K562 (cell line): ENCODE measurements at regions not wholly inside any gene's neighbourhood (a gene's known extent, or its start where the extent isn't known, plus 50 kb on each side); places are given as distances from the start of the nearest gene placed in this dataset.

ENCODE experiments used
- AFF4 ChIP-seq: sonication (generic); formaldehyde crosslinking; IDR thresholded peaks from 2 replicates; pipeline ENCODE4 v1.8.0; 2023; ENCODE audit warnings: mild to moderate bottlenecking, missing genetic modification reagents
- ATF3 ChIP-seq, 2 experiments: fragments of 450-650 bp in 1 of 2; sonication (generic) in 1 of 2; formaldehyde crosslinking in 1 of 2; IDR thresholded peaks in 1 of 2; conservative IDR thresholded peaks in 1 of 2; 2 replicates each; pipeline versions ENCODE4 v1.6.1 to v1.8.1; 2016 to 2023; ENCODE audit warnings: mild to moderate bottlenecking in 2 of 2, moderate library complexity in 2 of 2, inconsistent platforms in 1 of 2, missing genetic modification reagents in 1 of 2
- BHLHE40 ChIP-seq: IDR thresholded peaks from 2 replicates; pipeline ENCODE4 v1.6.1; 2011; ENCODE audit warnings: low read length, improper control_type of control experiment
- BRD4 ChIP-seq: fragments of 200-600 bp; sonication (generic); IDR thresholded peaks from 2 replicates; pipeline ENCODE4 v1.6.1; 2017; ENCODE audit warnings: inconsistent platforms
- CREB3 ChIP-seq: fragments of 450-650 bp; conservative IDR thresholded peaks from 2 replicates; pipeline ENCODE4 v1.6.1; 2016; ENCODE audit warnings: missing genetic modification characterization, low read depth, mild to moderate bottlenecking, missing compliant biosample characterization, moderate library complexity
- CTBP1 ChIP-seq: fragments of 450-650 bp; IDR thresholded peaks from 2 replicates; pipeline ENCODE4 v1.6.1; 2016; ENCODE audit warnings: borderline replicate concordance
- FOXP1 ChIP-seq: sonication (generic); formaldehyde crosslinking; IDR thresholded peaks from 2 replicates; pipeline ENCODE4 v1.8.0; 2022; ENCODE audit warnings: mild to moderate bottlenecking, missing genetic modification reagents
- MBD1 ChIP-seq: fragments of 250-450 bp; sonication (Bioruptor Pico); IDR thresholded peaks from 2 replicates; pipeline ENCODE4 v1.8.0; 2022; ENCODE audit warnings: inconsistent platforms
- MYC ChIP-seq, 2 experiments: fragments of 250-450 bp in 1 of 2; sonication (Bioruptor Pico) in 1 of 2; IDR thresholded peaks; 2 replicates each; pipeline versions ENCODE4 v1.5.1 to v1.6.1; 2012 to 2021; ENCODE audit warnings: low read depth in 2 of 2, borderline replicate concordance in 1 of 2, improper control_type of control experiment in 1 of 2, low read length in 1 of 2, mild to moderate bottlenecking in 1 of 2, moderate library complexity in 1 of 2
- NEUROD1 ChIP-seq: fragments of 150-350 bp; IDR thresholded peaks from 2 replicates; pipeline ENCODE4 v1.6.1; 2014; ENCODE audit warnings: borderline replicate concordance, low read length, low read depth; ENCODE audit not compliant: partially characterized antibody
- NR0B1 ChIP-seq: fragments of 450-650 bp; IDR thresholded peaks from one replicate; pipeline ENCODE4 v1.6.1; 2018; ENCODE audit warnings: mild to moderate bottlenecking, moderate library complexity; ENCODE audit not compliant: partially characterized antibody
- SETDB1 ChIP-seq: IDR thresholded peaks from one replicate; pipeline ENCODE4 v1.6.1; 2012; ENCODE audit warnings: low read length, control low read depth, inconsistent platforms
- SOX6 ChIP-seq: fragments of 450-650 bp; IDR thresholded peaks from 2 replicates; pipeline ENCODE4 v1.6.1; 2014; ENCODE audit warnings: mild to moderate bottlenecking
- TARDBP ChIP-seq: fragments of 450-650 bp; IDR thresholded peaks from 2 replicates; pipeline ENCODE4 v1.6.1; 2016
- ZBTB7A ChIP-seq: IDR thresholded peaks from 2 replicates; pipeline ENCODE4 v1.6.1; 2011; ENCODE audit warnings: low read depth, mild to moderate bottlenecking, low read length, moderate library complexity, borderline replicate concordance; ENCODE audit not compliant: control insufficient read depth
- ZNF143 ChIP-seq: sonication (generic); formaldehyde crosslinking; IDR thresholded peaks from 2 replicates; pipeline ENCODE4 v1.9.0; 2022; ENCODE audit warnings: mild to moderate bottlenecking, missing genetic modification reagents
- ZNF274 ChIP-seq: IDR thresholded peaks from 2 replicates; pipeline ENCODE4 v1.6.1; 2011; ENCODE audit warnings: low read depth, mild to moderate bottlenecking, low read length, moderate library complexity, borderline replicate concordance
- ZNF695 ChIP-seq: fragments of 450-650 bp; formaldehyde crosslinking; IDR thresholded peaks from 2 replicates; pipeline ENCODE4 v1.4.0; 2020; ENCODE audit warnings: mild to moderate bottlenecking, moderate library complexity

- no peak for TF ChIP-seq SOX6
- TF ChIP-seq NR0B1, result no peak
- no peak for TF ChIP-seq MBD1 (CRISPR knock-in tag)
- TF ChIP-seq ZNF695, result no peak
- no peak for TF ChIP-seq ZBTB7A
- no peak for TF ChIP-seq ZNF143 (CRISPR knock-in tag)
- no peak for TF ChIP-seq TARDBP
- TF ChIP-seq CREB3 (tag), result no peak
- TF ChIP-seq ZNF274, result no peak
- TF ChIP-seq NEUROD1, result no peak
- no peak for TF ChIP-seq AFF4 (CRISPR knock-in tag)
- peak; percentile 68 for TF ChIP-seq ATF3 (IDR thresholded peaks at IDR 0.05)
- no peak for TF ChIP-seq ATF3 (CRISPR knock-in tag; conservative IDR thresholded peaks at IDR 0.05)
- no peak for TF ChIP-seq FOXP1
- no peak for TF ChIP-seq SETDB1
- no peak for TF ChIP-seq BRD4
- 0 out of 2 replicates have a peak, but pooled peaks have one; percentile 21 for TF ChIP-seq CTBP1
- no peak for TF ChIP-seq MYC (IDR thresholded peaks at IDR 0.05; ENCODE audit: low read depth, low read length)
- no peak for TF ChIP-seq MYC (CRISPR knock-in tag; IDR thresholded peaks at IDR 0.05; ENCODE audit: borderline replicate concordance, low read depth)
- peak; percentile 76 for TF ChIP-seq BHLHE40
Measured at GRCh38 chr6:37580176-37580955, 80.7 kb upstream of the CCDC167 start (continued).
